ENCODE measurements at regions not wholly inside any gene's neighbourhood (a gene's known extent, or its start where the extent isn't known, plus 50 kb on each side); places are given as distances from the start of the nearest gene placed in this dataset.

- ATAC-seq, result no peak
Observed at GRCh38 chr5:156188016-156188415, 138.9 kb upstream of the SGCD start.

GRCh38 chr5:156189628-156190027 lies 137.3 kb upstream of the SGCD start:
- Histone ChIP-seq H3K9me3 (no peaks in the 10 kb centered on the region), H3K4me3 (no peak overlapping the region), H3K4me1 (peaks cover 0 to 8% (median 0%) of the 10 kb centered on the region in 12 donors), H3K27me3 (no peaks in the 10 kb centered on the region), H3K27ac (no peak overlapping the region), H3K36me3 (no peaks in the 10 kb centered on the region)
- 73 to 89% (median 75%) methylated on average over 4 of the region's 4 CpGs for WGBS, 4 donors
- DNase-seq (no peak), ATAC-seq (peak in 1 of 4 donors; percentile 53)
- intact Hi-C loops (cut with DNase I), result no loop called here
- TF ChIP-seq POLR2A (IDR thresholded peaks at IDR 0.05) (no peak), CTCF (IDR thresholded peaks at IDR 0.05) (no peak)

More at GRCh38 chr5:156188016-156188415, 138.9 kb upstream of the SGCD start:
- Histone ChIP-seq H3K27me3 (no peaks in the 10 kb centered on the region), H3K9me3 (no peaks in the 10 kb centered on the region), H3K4me1 (peaks cover 0 to 8% (median 0%) of the 10 kb centered on the region in 12 donors), H3K27ac (no peak overlapping the region), H3K36me3 (no peaks in the 10 kb centered on the region), H3K4me3 (no peak overlapping the region)
- 51 to 67% (median 55%) methylated on average over 3 of the region's 3 CpGs for WGBS, 4 donors
- peak in 1 of 5 donors; percentile 28 for DNase-seq
- TF ChIP-seq CTCF (IDR thresholded peaks at IDR 0.05) (no peak), POLR2A (IDR thresholded peaks at IDR 0.05) (no peak)
- intact Hi-C loops (cut with DNase I), result no loop called here

GRCh38 chr5:156191547-156191946 lies 135.4 kb upstream of the SGCD start:
- Histone ChIP-seq H3K4me3 (no peak overlapping the region), H3K9me3 (no peaks in the 10 kb centered on the region), H3K4me1 (peaks cover 0 to 8% (median 0%) of the 10 kb centered on the region in 12 donors), H3K36me3 (no peaks in the 10 kb centered on the region), H3K27me3 (no peaks in the 10 kb centered on the region), H3K27ac (no peak overlapping the region)
- intact Hi-C loops (cut with DNase I), result no loop called here
- TF ChIP-seq POLR2A (IDR thresholded peaks at IDR 0.05) (no peak), CTCF (IDR thresholded peaks at IDR 0.05) (no peak)
- WGBS, 4 donors, result 45 to 56% (median 55%) methylated on average over 1 of the region's 1 CpG
- ATAC-seq (no peak), DNase-seq (no peak)

GRCh38 chr5:156197042-156197635 lies 129.8 kb upstream of the SGCD start:
- no peaks in the 10 kb centered on the region for H3K9me3 ChIP-seq
- H3K36me3 ChIP-seq, result no peaks in the 10 kb centered on the region
- H3K4me1 ChIP-seq, result peaks cover 0 to 9% (median 0%) of the 10 kb centered on the region in 12 donors
- H3K4me3 ChIP-seq, result no peak overlapping the region
- TF ChIP-seq CTCF (IDR thresholded peaks at IDR 0.05), result no peak
- H3K27ac ChIP-seq, result no peak overlapping the region
- DNase-seq (no peak), ATAC-seq (no peak)
- WGBS, 4 donors, result 78 to 84% (median 83%) methylated on average over 3 of the region's 3 CpGs
- intact Hi-C loops (cut with DNase I), result no loop called here
- no peaks in the 10 kb centered on the region for H3K27me3 ChIP-seq
